Upper lobe of left lung (tissue), 4 donors: ENCODE measurements at regions not wholly inside any gene's neighbourhood (a gene's known extent, or its start where the extent isn't known, plus 50 kb on each side); places are given as distances from the start of the nearest gene placed in this dataset.

Source experiments
- POLR2A ChIP-seq, 4 donors: fragments of 450-650 bp; IDR thresholded peaks; one replicate each; pipeline ENCODE4 v1.5.1; 2016 to 2017; ENCODE audit warnings: antibody characterized with exemption in 4 of 4, mild to moderate bottlenecking in 2 of 4
- TF ChIP-seq, protein P1 (sequence below), 6 experiments: fragments of 450-650 bp in 4 of 6; fragments of 200-600 bp in 2 of 6; sonication (generic) in 2 of 6; IDR thresholded peaks; one replicate each; pipeline ENCODE4 v1.5.1; 2016 to 2019; ENCODE audit warnings: antibody characterized with exemption in 6 of 6

DNA sequence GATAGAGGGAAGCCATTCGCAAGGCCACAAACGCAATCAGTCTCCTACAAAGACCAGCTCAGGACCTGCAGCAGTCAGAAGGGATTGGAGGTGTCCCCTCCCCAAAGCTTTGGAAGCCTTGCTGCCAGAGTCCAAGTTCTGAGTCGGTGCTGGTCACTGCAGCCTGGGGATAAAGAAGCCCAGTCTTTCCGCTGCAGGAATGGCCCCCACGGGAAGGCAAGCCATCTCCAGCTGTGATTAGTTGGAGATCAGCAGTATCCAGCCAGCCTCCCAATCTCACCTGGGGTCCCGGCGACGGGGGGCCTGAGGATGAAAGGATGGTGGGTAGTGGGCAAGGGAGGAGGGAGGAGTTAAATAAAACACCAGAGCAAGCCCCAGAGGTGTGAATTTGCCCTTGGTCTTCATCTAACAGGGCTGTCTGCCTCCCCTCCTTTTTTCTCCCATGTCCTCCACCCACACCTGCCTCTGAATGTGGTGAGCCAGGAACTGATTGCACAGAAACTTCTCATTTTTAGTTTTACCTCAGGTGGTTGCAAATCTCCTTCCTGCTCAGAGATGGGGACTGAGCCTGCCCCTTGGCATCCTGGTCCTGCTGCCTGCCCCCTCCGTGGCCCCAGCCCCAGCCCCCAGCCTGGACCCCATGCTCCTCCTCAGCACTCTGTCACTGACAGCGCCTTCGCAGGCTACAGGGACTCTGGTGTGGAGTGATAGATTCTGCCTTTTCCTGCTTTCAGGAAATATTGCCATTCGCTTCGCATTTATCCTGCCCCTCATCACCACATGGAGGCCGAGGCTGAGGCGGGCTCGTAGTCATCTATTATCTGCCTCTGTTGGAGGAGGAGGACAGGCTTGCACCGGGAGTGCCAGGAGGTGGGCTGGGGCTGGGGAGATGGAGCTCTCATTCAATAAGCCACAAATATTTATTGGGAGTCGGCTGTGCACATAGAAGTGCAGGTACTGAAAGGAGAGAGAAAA is 262.9 kb upstream of the SDK2 start:
- TF ChIP-seq, protein P1, sequence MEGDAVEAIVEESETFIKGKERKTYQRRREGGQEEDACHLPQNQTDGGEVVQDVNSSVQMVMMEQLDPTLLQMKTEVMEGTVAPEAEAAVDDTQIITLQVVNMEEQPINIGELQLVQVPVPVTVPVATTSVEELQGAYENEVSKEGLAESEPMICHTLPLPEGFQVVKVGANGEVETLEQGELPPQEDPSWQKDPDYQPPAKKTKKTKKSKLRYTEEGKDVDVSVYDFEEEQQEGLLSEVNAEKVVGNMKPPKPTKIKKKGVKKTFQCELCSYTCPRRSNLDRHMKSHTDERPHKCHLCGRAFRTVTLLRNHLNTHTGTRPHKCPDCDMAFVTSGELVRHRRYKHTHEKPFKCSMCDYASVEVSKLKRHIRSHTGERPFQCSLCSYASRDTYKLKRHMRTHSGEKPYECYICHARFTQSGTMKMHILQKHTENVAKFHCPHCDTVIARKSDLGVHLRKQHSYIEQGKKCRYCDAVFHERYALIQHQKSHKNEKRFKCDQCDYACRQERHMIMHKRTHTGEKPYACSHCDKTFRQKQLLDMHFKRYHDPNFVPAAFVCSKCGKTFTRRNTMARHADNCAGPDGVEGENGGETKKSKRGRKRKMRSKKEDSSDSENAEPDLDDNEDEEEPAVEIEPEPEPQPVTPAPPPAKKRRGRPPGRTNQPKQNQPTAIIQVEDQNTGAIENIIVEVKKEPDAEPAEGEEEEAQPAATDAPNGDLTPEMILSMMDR (IDR thresholded peaks at IDR 0.05) = no peak
- no peak for TF ChIP-seq POLR2A (IDR thresholded peaks at IDR 0.05)
